Upper lobe of left lung (tissue), 6 donors: ENCODE measurements at regions not wholly inside any gene's neighbourhood (a gene's known extent, or its start where the extent isn't known, plus 50 kb on each side); places are given as distances from the start of the nearest gene placed in this dataset.

ENCODE experiments used
- ATAC-seq, 2 donors: fragments of 200-7000 bp; cut with Tn5 transposase; one replicate each; pipeline ENCODE4 v1.9.1; 2022; ENCODE audit warnings: mild to moderate bottlenecking in 2 of 2, moderate library complexity in 2 of 2; ENCODE audit not compliant: low FRiP score in 2 of 2
- DNase-seq, 2 donors: peaks; one replicate each; pipeline ENCODE4 v3.0.0-alpha.2; 2019 to 2020
- H3K27ac ChIP-seq, 4 donors: fragments of 200-600 bp; sonication (generic); one replicate each; pipeline ENCODE4 v1.5.1; 2016 to 2019
- H3K27me3 ChIP-seq, 4 donors: fragments of 200-600 bp; sonication (generic); one replicate each; pipeline ENCODE4 v1.5.1; 2017 to 2019
- H3K36me3 ChIP-seq, 4 donors: fragments of 200-600 bp; sonication (generic); one replicate each; pipeline ENCODE4 v1.5.1; 2016 to 2019
- H3K4me1 ChIP-seq, 4 donors: fragments of 200-600 bp; sonication (generic); one replicate each; pipeline ENCODE4 v1.5.1; 2018 to 2019
- H3K4me3 ChIP-seq, 4 donors: fragments of 200-600 bp; sonication (generic); one replicate each; pipeline ENCODE4 v1.5.1; 2017 to 2019; ENCODE audit warnings: mild to moderate bottlenecking in 2 of 4, moderate library complexity in 1 of 4
- H3K9me3 ChIP-seq, 4 donors: fragments of 200-600 bp; sonication (generic); one replicate each; pipeline ENCODE4 v1.5.1; 2018 to 2019
- EP300 ChIP-seq, 4 donors: sonication (generic); formaldehyde crosslinking; IDR thresholded peaks; one replicate each; pipeline ENCODE4 v1.5.1; 2017; ENCODE audit warnings: antibody characterized with exemption in 4 of 4, control low read depth in 2 of 4
- POLR2A ChIP-seq, 4 donors: fragments of 450-650 bp; IDR thresholded peaks; one replicate each; pipeline ENCODE4 v1.5.1; 2016 to 2017; ENCODE audit warnings: antibody characterized with exemption in 4 of 4, mild to moderate bottlenecking in 2 of 4
- POLR2AphosphoS5 ChIP-seq, 2 donors: sonication (generic); formaldehyde crosslinking; IDR thresholded peaks; one replicate each; pipeline ENCODE4 v1.5.1; 2017; ENCODE audit warnings: antibody characterized with exemption in 2 of 2
- WGBS, 2 donors: methylation state at CpG; one replicate each; pipeline ENCODE4 v1.1.5; 2017 to 2018; 5-methylcytosine and 5-hydroxymethylcytosine counted together
- TF ChIP-seq, protein P1 (sequence below), 6 experiments: fragments of 450-650 bp in 4 of 6; fragments of 200-600 bp in 2 of 6; sonication (generic) in 2 of 6; IDR thresholded peaks; one replicate each; pipeline ENCODE4 v1.5.1; 2016 to 2019; ENCODE audit warnings: antibody characterized with exemption in 6 of 6
- donor health status: DM: no; HTN: no; CAD: no; lungs with moderate emphysema.
- donor health status: DM: no; HTN: yes; CAD: no; lungs with severe emphysema.

DNA sequence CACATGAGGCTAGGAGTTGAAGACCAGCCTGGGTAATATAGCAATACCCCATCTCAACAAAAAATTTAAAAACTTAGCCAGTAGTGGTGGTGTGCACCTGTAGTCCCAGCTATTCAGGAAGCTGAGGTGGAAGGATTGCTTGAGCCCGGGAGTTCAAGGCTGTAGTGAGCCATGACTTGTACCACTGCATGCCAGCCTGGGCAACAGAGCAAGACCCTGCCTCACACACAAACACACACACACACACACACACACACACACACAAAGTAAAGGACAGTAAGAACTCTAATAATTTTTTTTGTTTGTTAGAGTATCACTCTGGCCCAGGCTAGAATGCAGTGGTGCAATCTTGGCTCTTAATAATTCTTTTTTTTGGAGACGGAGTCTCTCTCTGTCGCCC is 138.0 kb upstream of the SOD1 start:
- Histone ChIP-seq H3K36me3 (no peaks in the 10 kb centered on the region), H3K9me3 (no peaks in the 10 kb centered on the region), H3K4me3 (no peak overlapping the region), H3K27me3 (no peaks in the 10 kb centered on the region), H3K4me1 (peaks cover 0 to 4% (median 2%) of the 10 kb centered on the region in 4 donors), H3K27ac (no peak overlapping the region)
- 95 to 97% methylated on average over 3 of the region's 3 CpGs for WGBS, 2 donors
- DNase-seq: no peak
- no peak for TF ChIP-seq POLR2A (IDR thresholded peaks at IDR 0.05)
- no peak for TF ChIP-seq POLR2AphosphoS5 (IDR thresholded peaks at IDR 0.05)
- TF ChIP-seq, protein P1, sequence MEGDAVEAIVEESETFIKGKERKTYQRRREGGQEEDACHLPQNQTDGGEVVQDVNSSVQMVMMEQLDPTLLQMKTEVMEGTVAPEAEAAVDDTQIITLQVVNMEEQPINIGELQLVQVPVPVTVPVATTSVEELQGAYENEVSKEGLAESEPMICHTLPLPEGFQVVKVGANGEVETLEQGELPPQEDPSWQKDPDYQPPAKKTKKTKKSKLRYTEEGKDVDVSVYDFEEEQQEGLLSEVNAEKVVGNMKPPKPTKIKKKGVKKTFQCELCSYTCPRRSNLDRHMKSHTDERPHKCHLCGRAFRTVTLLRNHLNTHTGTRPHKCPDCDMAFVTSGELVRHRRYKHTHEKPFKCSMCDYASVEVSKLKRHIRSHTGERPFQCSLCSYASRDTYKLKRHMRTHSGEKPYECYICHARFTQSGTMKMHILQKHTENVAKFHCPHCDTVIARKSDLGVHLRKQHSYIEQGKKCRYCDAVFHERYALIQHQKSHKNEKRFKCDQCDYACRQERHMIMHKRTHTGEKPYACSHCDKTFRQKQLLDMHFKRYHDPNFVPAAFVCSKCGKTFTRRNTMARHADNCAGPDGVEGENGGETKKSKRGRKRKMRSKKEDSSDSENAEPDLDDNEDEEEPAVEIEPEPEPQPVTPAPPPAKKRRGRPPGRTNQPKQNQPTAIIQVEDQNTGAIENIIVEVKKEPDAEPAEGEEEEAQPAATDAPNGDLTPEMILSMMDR (IDR thresholded peaks at IDR 0.05): no peak
- no peak for TF ChIP-seq EP300 (IDR thresholded peaks at IDR 0.05)
- ATAC-seq: no peak

DNA sequence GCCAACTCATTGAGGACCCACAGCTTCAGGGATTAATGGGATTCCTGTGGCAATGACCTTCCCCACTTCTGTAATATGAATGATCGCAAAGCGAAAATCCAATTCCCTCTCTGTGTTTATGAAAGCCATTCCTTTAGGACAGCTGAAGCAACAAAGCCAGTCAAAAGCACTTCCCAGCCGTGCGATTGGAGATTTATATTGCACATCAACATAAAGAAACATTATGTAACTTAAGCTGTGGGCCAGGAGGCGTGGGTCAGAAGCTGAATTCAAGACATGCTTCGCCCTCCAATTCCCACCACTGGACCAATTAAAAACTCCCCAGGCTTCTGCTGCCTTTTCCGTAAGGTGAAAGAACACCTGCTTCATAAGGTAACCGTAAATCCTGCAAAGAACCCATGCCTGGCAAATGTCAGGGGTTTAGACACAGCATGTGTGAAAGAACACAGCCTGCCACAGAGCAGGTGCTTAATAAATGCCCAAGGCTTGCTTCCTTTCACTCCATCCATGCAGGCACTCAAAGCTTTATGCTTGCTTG is 138.9 kb upstream of the SOD1 start:
- TF ChIP-seq POLR2A (IDR thresholded peaks at IDR 0.05) (no peak), POLR2AphosphoS5 (IDR thresholded peaks at IDR 0.05) (no peak), EP300 (IDR thresholded peaks at IDR 0.05) (no peak)
- TF ChIP-seq, protein P1 (IDR thresholded peaks at IDR 0.05): no peak
- no peaks in the 10 kb centered on the region for H3K27me3 ChIP-seq
- H3K4me3 ChIP-seq: no peak overlapping the region
- H3K4me1 ChIP-seq: peaks cover 0 to 4% (median 3%) of the 10 kb centered on the region in 4 donors
- DNase-seq: no peak
- WGBS, 2 donors: 84 to 85% methylated on average over 8 of the region's 8 CpGs
- no peaks in the 10 kb centered on the region for H3K9me3 ChIP-seq
- H3K27ac ChIP-seq: no peak overlapping the region
- H3K36me3 ChIP-seq: no peaks in the 10 kb centered on the region
- ATAC-seq: no peak

DNA sequence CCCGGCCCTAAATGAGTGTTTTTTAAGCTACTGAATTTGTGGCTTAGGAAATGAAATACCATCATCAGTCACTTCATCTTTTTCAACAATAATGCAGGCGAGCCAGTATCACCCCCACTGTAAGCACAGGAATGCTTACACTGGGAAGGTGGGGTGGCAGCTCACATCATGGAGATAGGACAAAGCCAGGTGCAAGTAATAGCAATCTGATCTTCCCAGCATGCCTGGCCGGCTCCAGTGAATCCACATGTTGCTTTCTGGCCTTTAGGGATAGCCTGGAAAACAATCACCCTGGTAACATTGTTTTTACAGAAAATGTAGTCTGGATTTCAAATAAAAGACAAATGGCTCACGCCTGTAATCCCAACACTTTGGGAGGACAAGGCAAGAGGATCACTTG is 140.9 kb upstream of the SOD1 start:
- Histone ChIP-seq H3K4me1 (peaks cover 0 to 11% (median 4%) of the 10 kb centered on the region in 4 donors), H3K36me3 (no peaks in the 10 kb centered on the region), H3K27me3 (no peaks in the 10 kb centered on the region), H3K9me3 (no peaks in the 10 kb centered on the region), H3K4me3 (no peak overlapping the region), H3K27ac (no peak overlapping the region)
- DNase-seq (no peak), ATAC-seq (no peak)
- 95 to 100% methylated on average over 4 of the region's 4 CpGs for WGBS, 2 donors
- TF ChIP-seq, protein P1 (IDR thresholded peaks at IDR 0.05): no peak
- TF ChIP-seq POLR2A (IDR thresholded peaks at IDR 0.05) (no peak), EP300 (IDR thresholded peaks at IDR 0.05) (no peak), POLR2AphosphoS5 (IDR thresholded peaks at IDR 0.05) (no peak)

- Histone ChIP-seq H3K27ac (no peak overlapping the region), H3K4me3 (no peak overlapping the region), H3K9me3 (no peaks in the 10 kb centered on the region), H3K27me3 (no peaks in the 10 kb centered on the region), H3K36me3 (no peaks in the 10 kb centered on the region), H3K4me1 (peaks cover 0 to 11% (median 4%) of the 10 kb centered on the region in 4 donors)
- TF ChIP-seq, protein P1 (IDR thresholded peaks at IDR 0.05): no peak
- no peak for TF ChIP-seq POLR2A (IDR thresholded peaks at IDR 0.05)
- no peak for TF ChIP-seq POLR2AphosphoS5 (IDR thresholded peaks at IDR 0.05)
- no peak for TF ChIP-seq EP300 (IDR thresholded peaks at IDR 0.05)
- 61 to 63% methylated on average over 8 of the region's 8 CpGs for WGBS, 2 donors
- no peak for ATAC-seq
- no peak for DNase-seq
Measured at GRCh38 chr21:31517664-31518414, 141.7 kb upstream of the SOD1 start.
